ENCODE measurements at regions not wholly inside any gene's neighbourhood (a gene's known extent, or its start where the extent isn't known, plus 50 kb on each side); places are given as distances from the start of the nearest gene placed in this dataset.

DNA sequence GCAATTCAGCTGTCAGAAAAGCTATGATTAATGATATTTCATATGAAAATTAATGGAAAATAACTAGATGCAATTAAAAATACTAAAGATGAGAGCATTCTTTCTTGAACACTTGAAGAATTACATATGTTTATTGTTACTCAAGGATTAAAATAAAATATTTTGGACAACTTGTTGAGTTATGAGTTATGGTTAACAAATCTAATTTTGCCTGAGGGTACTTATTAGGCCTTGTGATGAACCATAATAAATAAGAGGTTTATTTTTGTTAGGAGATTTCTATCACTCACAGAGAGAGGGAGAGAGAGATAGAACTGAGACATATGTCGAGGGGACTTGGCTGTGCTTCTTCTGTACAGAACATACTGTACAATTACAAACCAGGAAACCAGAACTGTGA lies 183.7 kb downstream of the ISL1 start:
- H3K27me3 ChIP-seq (ENCODE audit: control insufficient read depth, insufficient read depth, low read length), result no peaks in the 10 kb centered on the region
- no peak overlapping the region for H3K4me3 ChIP-seq (ENCODE audit: low read depth, low read length)
- no peaks in the 10 kb centered on the region for H3K36me3 ChIP-seq (ENCODE audit: control insufficient read depth, insufficient read depth, low read length)
- ChIA-PET POLR2A (no interaction called here), CTCF (no interaction called here)
- TF ChIP-seq, protein P1, sequence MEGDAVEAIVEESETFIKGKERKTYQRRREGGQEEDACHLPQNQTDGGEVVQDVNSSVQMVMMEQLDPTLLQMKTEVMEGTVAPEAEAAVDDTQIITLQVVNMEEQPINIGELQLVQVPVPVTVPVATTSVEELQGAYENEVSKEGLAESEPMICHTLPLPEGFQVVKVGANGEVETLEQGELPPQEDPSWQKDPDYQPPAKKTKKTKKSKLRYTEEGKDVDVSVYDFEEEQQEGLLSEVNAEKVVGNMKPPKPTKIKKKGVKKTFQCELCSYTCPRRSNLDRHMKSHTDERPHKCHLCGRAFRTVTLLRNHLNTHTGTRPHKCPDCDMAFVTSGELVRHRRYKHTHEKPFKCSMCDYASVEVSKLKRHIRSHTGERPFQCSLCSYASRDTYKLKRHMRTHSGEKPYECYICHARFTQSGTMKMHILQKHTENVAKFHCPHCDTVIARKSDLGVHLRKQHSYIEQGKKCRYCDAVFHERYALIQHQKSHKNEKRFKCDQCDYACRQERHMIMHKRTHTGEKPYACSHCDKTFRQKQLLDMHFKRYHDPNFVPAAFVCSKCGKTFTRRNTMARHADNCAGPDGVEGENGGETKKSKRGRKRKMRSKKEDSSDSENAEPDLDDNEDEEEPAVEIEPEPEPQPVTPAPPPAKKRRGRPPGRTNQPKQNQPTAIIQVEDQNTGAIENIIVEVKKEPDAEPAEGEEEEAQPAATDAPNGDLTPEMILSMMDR (IDR thresholded peaks at IDR 0.05; ENCODE audit: insufficient read depth, low read depth, low read length), result no peak
- DNase-seq (ENCODE audit: low read depth), result no peak

DNA sequence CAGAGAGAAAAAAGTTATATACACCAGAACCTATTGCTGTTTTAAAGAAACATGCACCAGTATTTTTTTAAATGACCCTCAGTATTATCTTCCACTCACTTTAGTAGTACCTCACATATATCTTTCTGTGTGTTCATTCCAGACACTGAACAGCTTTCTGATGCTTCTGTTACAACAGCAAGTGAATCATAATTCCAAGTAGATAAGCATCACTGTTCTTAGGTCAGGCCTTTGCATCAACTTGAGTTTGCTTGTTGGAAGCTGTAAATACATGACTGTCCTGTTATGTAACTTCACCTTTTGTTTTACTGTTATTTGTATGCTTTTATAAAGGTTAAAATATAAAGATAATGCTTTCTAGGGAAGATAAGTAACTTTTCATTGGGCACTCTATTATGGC lies 184.4 kb downstream of the ISL1 start:
- Histone ChIP-seq H3K36me3 (ENCODE audit: control insufficient read depth, insufficient read depth, low read length) (no peaks in the 10 kb centered on the region), H3K27me3 (ENCODE audit: control insufficient read depth, insufficient read depth, low read length) (no peaks in the 10 kb centered on the region), H3K4me3 (ENCODE audit: low read depth, low read length) (no peak overlapping the region)
- POLR2A ChIA-PET, result no interaction called here
- TF ChIP-seq, protein P1 (IDR thresholded peaks at IDR 0.05; ENCODE audit: insufficient read depth, low read depth, low read length), result no peak
- CTCF ChIA-PET, result no interaction called here
- no peak for DNase-seq (ENCODE audit: low read depth)

DNA sequence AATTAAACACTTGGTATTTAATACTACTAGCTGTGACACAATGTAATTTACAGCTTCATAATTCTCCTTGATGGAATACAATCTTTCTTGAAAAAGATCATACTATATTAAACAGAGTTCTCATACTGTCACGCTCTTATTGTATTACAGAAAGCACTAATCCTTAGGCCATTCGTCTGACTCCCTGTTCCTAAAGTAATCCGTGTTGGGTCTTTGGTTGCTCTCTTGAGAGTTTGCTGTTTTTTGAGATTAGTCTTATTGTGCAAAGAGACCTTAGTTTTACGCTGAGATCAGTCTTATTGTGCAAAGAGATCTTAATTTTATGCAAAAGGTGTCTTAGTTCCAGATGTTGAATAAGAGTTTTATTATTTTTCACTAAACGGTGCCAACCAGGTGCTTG lies 190.6 kb downstream of the ISL1 start:
- H3K4me3 ChIP-seq (ENCODE audit: low read depth, low read length), result no peak overlapping the region
- H3K27me3 ChIP-seq (ENCODE audit: control insufficient read depth, insufficient read depth, low read length), result no peaks in the 10 kb centered on the region
- TF ChIP-seq, protein P1 (IDR thresholded peaks at IDR 0.05; ENCODE audit: insufficient read depth, low read depth, low read length), result no peak
- CTCF ChIA-PET, result no interaction called here
- no peaks in the 10 kb centered on the region for H3K36me3 ChIP-seq (ENCODE audit: control insufficient read depth, insufficient read depth, low read length)
- DNase-seq (ENCODE audit: low read depth), result no peak
- POLR2A ChIA-PET, result no interaction called here

DNA sequence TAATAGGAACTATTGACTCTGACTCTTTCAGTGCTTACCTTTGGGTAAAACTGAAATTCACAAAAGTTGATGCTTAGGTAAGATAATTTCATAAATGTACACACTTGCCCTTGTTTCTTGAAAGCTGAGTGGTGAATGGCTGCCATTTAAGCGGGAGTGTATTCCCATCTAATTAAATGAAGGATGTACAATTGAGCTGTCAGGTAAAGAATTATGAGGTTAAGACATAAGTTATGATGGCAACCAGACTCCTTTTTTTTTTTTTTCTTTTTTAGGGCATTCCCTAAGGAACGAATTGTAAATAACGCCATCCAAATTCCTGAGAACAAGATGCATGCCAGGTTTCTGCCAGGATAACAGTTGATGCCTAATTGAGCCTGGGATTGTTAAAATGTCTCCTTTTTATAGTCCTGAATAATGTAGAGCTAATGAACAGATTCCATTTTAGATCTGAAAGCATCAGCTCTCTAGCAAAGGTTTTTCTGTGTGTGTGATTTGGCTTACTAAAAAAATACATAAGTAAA lies 199.7 kb downstream of the ISL1 start:
- H3K4me3 ChIP-seq (ENCODE audit: low read depth, low read length), result no peak overlapping the region
- no peaks in the 10 kb centered on the region for H3K36me3 ChIP-seq (ENCODE audit: control insufficient read depth, insufficient read depth, low read length)
- ChIA-PET POLR2A (no interaction called here), CTCF (no interaction called here)
- H3K27me3 ChIP-seq (ENCODE audit: control insufficient read depth, insufficient read depth, low read length), result no peaks in the 10 kb centered on the region
- no peak for DNase-seq (ENCODE audit: low read depth)
- TF ChIP-seq, protein P1 (IDR thresholded peaks at IDR 0.05; ENCODE audit: insufficient read depth, low read depth, low read length), result no peak

DNA sequence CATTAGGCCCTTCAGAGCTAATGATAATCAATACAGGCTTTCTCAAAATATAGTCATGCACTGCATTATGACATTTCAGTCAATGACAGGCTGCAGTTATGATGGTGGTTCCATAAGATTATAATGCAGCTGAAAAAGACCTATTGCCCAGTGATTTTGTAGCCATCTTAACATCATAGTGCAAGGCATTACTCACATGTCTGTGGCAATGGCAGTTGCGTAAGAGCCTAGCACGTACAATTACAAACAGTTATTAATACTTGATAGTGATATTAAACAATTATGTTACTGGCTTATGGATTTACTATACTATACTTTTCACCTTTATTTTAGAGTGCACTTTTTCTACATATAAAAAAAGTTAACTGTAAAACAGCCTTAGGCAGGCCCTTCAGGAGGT lies 214.8 kb downstream of the ISL1 start:
- Histone ChIP-seq H3K27me3 (ENCODE audit: control insufficient read depth, insufficient read depth, low read length) (no peaks in the 10 kb centered on the region), H3K36me3 (ENCODE audit: control insufficient read depth, insufficient read depth, low read length) (no peaks in the 10 kb centered on the region), H3K4me3 (ENCODE audit: low read depth, low read length) (no peak overlapping the region)
- ChIA-PET POLR2A (no interaction called here), CTCF (no interaction called here)
- no peak for DNase-seq (ENCODE audit: low read depth)
- TF ChIP-seq, protein P1 (IDR thresholded peaks at IDR 0.05; ENCODE audit: insufficient read depth, low read depth, low read length), result no peak
